ENCODE measurements at regions not wholly inside any gene's neighbourhood (a gene's known extent, or its start where the extent isn't known, plus 50 kb on each side); places are given as distances from the start of the nearest gene placed in this dataset.

DNA sequence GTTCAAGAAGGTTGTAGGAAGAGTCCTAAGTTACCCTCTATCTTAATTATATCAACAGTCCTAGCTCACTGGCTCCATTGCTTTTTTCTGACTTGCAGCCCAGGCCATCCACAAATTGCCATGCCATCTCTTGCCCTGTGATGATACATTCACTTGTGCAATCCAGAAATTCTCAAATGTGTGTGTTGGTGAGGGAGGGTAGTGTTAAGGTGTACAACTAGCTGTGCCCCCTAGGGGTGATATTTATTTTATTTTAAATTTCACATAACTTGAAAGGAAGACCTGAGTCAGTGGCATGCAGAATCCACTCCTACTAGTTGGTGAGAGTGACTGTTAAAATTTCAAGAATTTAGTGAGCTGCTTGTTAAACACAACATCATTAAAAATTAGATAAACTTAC is 156.1 kb upstream of the ANKRD28 start:
- TF ChIP-seq POLR2A (IDR thresholded peaks at IDR 0.05), result no peak
- TF ChIP-seq, protein P1, sequence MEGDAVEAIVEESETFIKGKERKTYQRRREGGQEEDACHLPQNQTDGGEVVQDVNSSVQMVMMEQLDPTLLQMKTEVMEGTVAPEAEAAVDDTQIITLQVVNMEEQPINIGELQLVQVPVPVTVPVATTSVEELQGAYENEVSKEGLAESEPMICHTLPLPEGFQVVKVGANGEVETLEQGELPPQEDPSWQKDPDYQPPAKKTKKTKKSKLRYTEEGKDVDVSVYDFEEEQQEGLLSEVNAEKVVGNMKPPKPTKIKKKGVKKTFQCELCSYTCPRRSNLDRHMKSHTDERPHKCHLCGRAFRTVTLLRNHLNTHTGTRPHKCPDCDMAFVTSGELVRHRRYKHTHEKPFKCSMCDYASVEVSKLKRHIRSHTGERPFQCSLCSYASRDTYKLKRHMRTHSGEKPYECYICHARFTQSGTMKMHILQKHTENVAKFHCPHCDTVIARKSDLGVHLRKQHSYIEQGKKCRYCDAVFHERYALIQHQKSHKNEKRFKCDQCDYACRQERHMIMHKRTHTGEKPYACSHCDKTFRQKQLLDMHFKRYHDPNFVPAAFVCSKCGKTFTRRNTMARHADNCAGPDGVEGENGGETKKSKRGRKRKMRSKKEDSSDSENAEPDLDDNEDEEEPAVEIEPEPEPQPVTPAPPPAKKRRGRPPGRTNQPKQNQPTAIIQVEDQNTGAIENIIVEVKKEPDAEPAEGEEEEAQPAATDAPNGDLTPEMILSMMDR (IDR thresholded peaks at IDR 0.05), result no peak
- TF ChIP-seq EP300 (IDR thresholded peaks at IDR 0.05), result no peak
